IMR-90 (cell line): ENCODE measurements at regions not wholly inside any gene's neighbourhood (a gene's known extent, or its start where the extent isn't known, plus 50 kb on each side); places are given as distances from the start of the nearest gene placed in this dataset.
A peak's percentile ranks its signal among the peaks of the same experiment; 100 is the strongest.

ENCODE experiments used
- ATAC-seq: fragments of 200-7000 bp; cut with Tn5 transposase; 2 replicates; pipeline ENCODE4 v1.9.1; 2020; ENCODE audit warnings: low read depth, mild to moderate bottlenecking, moderate library complexity
- BruUV-seq: library from RNA; stranded (reverse); fragments of 400-500 nt; replicated peaks from 2 replicates; lab custom pipeline; 2021; lab: Mats Ljungman, UMichigan
- CTCF ChIA-PET: fragments of 300-600 bp; formaldehyde crosslinking; extraction: SDS; loops from one replicate; lab custom pipeline; 2021; ENCODE audit warnings: antibody characterized with exemption; lab: Yijun Ruan, JAX
- POLR2A ChIA-PET: fragments of 300-600 bp; sonication (Branson Sonifier 250); formaldehyde crosslinking; loops from one replicate; lab custom pipeline; 2022; ENCODE audit warnings: antibody characterized with exemption; ENCODE audit not compliant: unreplicated experiment; lab: Charles Lee
- DNase-seq: peaks from one replicate; pipeline ENCODE4 v3.0.0; 2013
- H2AFZ ChIP-seq: replicated peaks from 2 replicates; pipeline ENCODE3; 2013; ENCODE audit warnings: low read length, mild to moderate bottlenecking; ENCODE audit not compliant: poor library complexity
- H2AK5ac ChIP-seq: 2 replicates; pipeline ENCODE4 v1.6.1; 2013; ENCODE audit warnings: low read depth, low read length, inconsistent platforms
- H2AK9ac ChIP-seq: replicated peaks from 2 replicates; pipeline ENCODE3; 2013; ENCODE audit warnings: mild to moderate bottlenecking, low read depth, low read length, moderate library complexity; ENCODE audit not compliant: poor library complexity
- H2BK120ac ChIP-seq: 2 replicates; pipeline ENCODE4 v1.6.1; 2013; ENCODE audit warnings: low read depth, low read length, inconsistent platforms
- H2BK15ac ChIP-seq: 3 replicates; pipeline ENCODE4 v1.6.1; 2013; ENCODE audit warnings: low read depth, low read length, inconsistent platforms
- H2BK20ac ChIP-seq: 2 replicates; pipeline ENCODE4 v1.6.1; 2013; ENCODE audit warnings: low read depth, mild to moderate bottlenecking, inconsistent platforms, low read length, moderate library complexity
- H2BK5ac ChIP-seq: 2 replicates; pipeline ENCODE4 v1.6.1; 2013; ENCODE audit warnings: mild to moderate bottlenecking, low read depth, low read length, inconsistent platforms; ENCODE audit not compliant: poor library complexity, severe bottlenecking
- H3K14ac ChIP-seq: replicated peaks from 2 replicates; pipeline ENCODE4 v1.6.1; 2013; ENCODE audit warnings: low read depth, low read length, inconsistent platforms
- H3K18ac ChIP-seq: 2 replicates; pipeline ENCODE4 v1.6.1; 2013; ENCODE audit warnings: low read depth, low read length, control low read depth
- H3K23ac ChIP-seq: 2 replicates; pipeline ENCODE4 v1.6.1; 2013; ENCODE audit warnings: low read depth, low read length, inconsistent platforms
- H3K27ac ChIP-seq: 2 replicates; pipeline ENCODE4 v1.5.1; 2013; ENCODE audit warnings: mild to moderate bottlenecking, control low read depth, low read length; ENCODE audit not compliant: insufficient read depth
- H3K27me3 ChIP-seq: 2 replicates; pipeline ENCODE4 v1.6.1; 2013; ENCODE audit warnings: low read length; ENCODE audit not compliant: control insufficient read depth, insufficient read depth
- H3K36me3 ChIP-seq: 2 replicates; pipeline ENCODE4 v1.6.1; 2013; ENCODE audit warnings: low read length, mixed read lengths; ENCODE audit not compliant: control insufficient read depth, insufficient read depth
- H3K4ac ChIP-seq: 2 replicates; pipeline ENCODE4 v1.6.1; 2013; ENCODE audit warnings: low read depth, low read length, inconsistent platforms
- H3K4me1 ChIP-seq: 2 replicates; pipeline ENCODE4 v1.6.1; 2013; ENCODE audit warnings: low read length, mixed read lengths; ENCODE audit not compliant: control insufficient read depth, insufficient read depth
- H3K4me2 ChIP-seq: 2 replicates; pipeline ENCODE4 v1.6.1; 2013; ENCODE audit warnings: low read depth, mild to moderate bottlenecking, control low read depth, low read length, moderate library complexity
- H3K4me3 ChIP-seq: 2 replicates; pipeline ENCODE4 v1.5.1; 2013; ENCODE audit warnings: low read depth, mild to moderate bottlenecking, control low read depth, low read length, moderate library complexity; ENCODE audit not compliant: insufficient read depth
- H3K56ac ChIP-seq: 2 replicates; pipeline ENCODE4 v1.6.1; 2013; ENCODE audit warnings: low read length, inconsistent platforms; ENCODE audit not compliant: insufficient read depth; ENCODE audit errors: extremely low read depth
- H3K79me1 ChIP-seq, 2 experiments: 2 replicates each; pipeline ENCODE4 v1.6.1; 2013; ENCODE audit warnings: low read length in 2 of 2, inconsistent platforms in 1 of 2, low read depth in 1 of 2
- H3K9ac ChIP-seq: 2 replicates; pipeline ENCODE4 v1.6.1; 2013; ENCODE audit warnings: low read depth, low read length, control low read depth
- H3K9me1 ChIP-seq: 2 replicates; pipeline ENCODE4 v1.6.1; 2013; ENCODE audit warnings: low read length, inconsistent platforms; ENCODE audit not compliant: insufficient read depth
- H3K9me3 ChIP-seq: 2 replicates; pipeline ENCODE4 v1.6.1; 2013; ENCODE audit warnings: low read length; ENCODE audit not compliant: control insufficient read depth, insufficient read depth
- H4K20me1 ChIP-seq: 2 replicates; pipeline ENCODE4 v1.6.1; 2013; ENCODE audit warnings: low read length, inconsistent platforms; ENCODE audit not compliant: insufficient read depth
- H4K5ac ChIP-seq: 2 replicates; pipeline ENCODE4 v1.6.1; 2013; ENCODE audit warnings: mild to moderate bottlenecking, low read depth, low read length, control low read depth
- H4K8ac ChIP-seq, 2 experiments: 2 replicates each; pipeline ENCODE4 v1.6.1; 2013; ENCODE audit warnings: low read depth in 2 of 2, low read length in 2 of 2, control low read depth in 1 of 2, inconsistent platforms in 1 of 2
- H4K91ac ChIP-seq: 2 replicates; pipeline ENCODE4 v1.6.1; 2013; ENCODE audit warnings: low read depth, low read length, inconsistent platforms; ENCODE audit not compliant: insufficient read depth
- CEBPB ChIP-seq: IDR thresholded peaks from 2 replicates; pipeline ENCODE4 v1.6.1; 2012; ENCODE audit warnings: low read depth, low read length, improper control_type of control experiment
- POLR2A ChIP-seq: IDR thresholded peaks from 2 replicates; pipeline ENCODE4 v1.6.1; 2012; ENCODE audit warnings: mild to moderate bottlenecking, low read depth, low read length
- WGBS, 2 experiments: methylation state at CpG; one replicate each; pipeline versions ENCODE4 v1.1.5 to v1.1.7; 2013; ENCODE audit warnings: missing lambda C conversion rate in 2 of 2; ENCODE audit not compliant: insufficient read length in 1 of 2; ENCODE audit errors: extremely low coverage in 2 of 2; 5-methylcytosine and 5-hydroxymethylcytosine counted together
- dilution Hi-C: fragments of 300-500 bp; cut with HindIII; formaldehyde crosslinking; loops from one replicate; pipeline ENCODE4 v1.14.3; 2018; ENCODE audit warnings: low sequenced_read_pairs; ENCODE audit not compliant: unreplicated experiment
- in situ Hi-C: fragments of 300-500 bp; cut with MboI; formaldehyde crosslinking; loops from 3 replicates; pipeline ENCODE4 v1.14.3; 2019; ENCODE audit warnings: low sequenced_read_pairs, inconsistent platforms, mixed read lengths
- intact Hi-C: fragments of 100-400 bp; cut with micrococcal nuclease; formaldehyde crosslinking; loops from 2 replicates; pipeline ENCODE4 v1.10.0; 2022

DNA sequence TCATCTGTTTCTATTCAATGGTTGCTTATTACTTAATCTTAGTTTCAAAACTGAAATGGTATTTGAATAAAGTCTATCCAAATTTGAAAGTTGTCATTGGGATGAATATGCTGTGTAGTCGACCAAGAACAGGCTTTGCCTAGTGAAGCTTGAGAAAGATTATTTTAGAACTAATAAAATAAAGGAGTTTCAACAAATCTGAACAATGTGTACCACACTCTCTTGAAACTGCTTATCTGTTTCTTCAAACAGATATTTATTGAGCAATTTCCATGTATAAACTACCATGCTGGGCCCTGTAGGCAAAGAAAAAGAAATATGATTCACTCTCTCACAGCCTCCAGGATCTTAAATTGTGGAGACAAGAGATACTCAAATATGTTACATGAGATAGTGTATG lies 174.4 kb downstream of the OGFRL1 start:
- Histone ChIP-seq H3K4me3 (no peak overlapping the region), H2BK5ac (no peak overlapping the region), H3K9ac (no peak overlapping the region), H3K4me1 (peaks cover 5% of the 10 kb centered on the region), H3K4ac (no peak overlapping the region), H4K20me1 (no peaks in the 10 kb centered on the region), H3K27me3 (no peaks in the 10 kb centered on the region), H3K79me1 (no peaks in the 10 kb centered on the region), H2BK20ac (no peak overlapping the region), H4K5ac (no peak overlapping the region), H3K18ac (no peak overlapping the region), H3K9me1 (no peaks in the 10 kb centered on the region), H3K56ac (no peak overlapping the region), H2AFZ (no peak overlapping the region), H4K91ac (no peak overlapping the region), H2BK120ac (no peak overlapping the region), H3K9me3 (peaks cover 3% of the 10 kb centered on the region; the same call in 1 of the 2 replicates), H3K4me2 (no peak overlapping the region), H3K27ac (no peak overlapping the region), H2AK5ac (no peak overlapping the region), H3K14ac (no peak overlapping the region), H3K23ac (no peak overlapping the region), H2AK9ac (no peak overlapping the region), H2BK15ac (no peak overlapping the region), H4K8ac (no peak overlapping the region), H3K36me3 (no peaks in the 10 kb centered on the region)
- ATAC-seq (peak; percentile 66), DNase-seq (peak; percentile 38)
- BruUV-seq = no TSS peak
- TF ChIP-seq POLR2A (no peak), CEBPB (peak; percentile 55; the same call in 1 of the 2 replicates)
- in situ Hi-C loops = no loop called here
- ChIA-PET POLR2A (no interaction called here), CTCF (interaction anchor here (0.7 to 0.9 kb wide), 2 partner anchors 15 to 68 kb away, joined by 3 read pairs; no protein-coding TSS in a partner anchor)
- WGBS, 2 experiments = no CpG with 5 or more reads among the region's 1 CpG
- intact Hi-C loops = no loop called here
- dilution Hi-C loops = no loop called here
